GM12878 (cell line): ENCODE measurements at regions not wholly inside any gene's neighbourhood (a gene's known extent, or its start where the extent isn't known, plus 50 kb on each side); places are given as distances from the start of the nearest gene placed in this dataset.

Experiments
- BCL3 ChIP-seq: IDR thresholded peaks from 2 replicates; pipeline ENCODE4 v1.6.1; 2011; ENCODE audit warnings: borderline replicate concordance, low read depth, mild to moderate bottlenecking, moderate library complexity, low read length; ENCODE audit not compliant: insufficient read depth, poor library complexity, severe bottlenecking
- ETV6 ChIP-seq, 2 experiments: fragments of 450-650 bp in 1 of 2; IDR thresholded peaks in 1 of 2; conservative IDR thresholded peaks in 1 of 2; 2 replicates each; pipeline ENCODE4 v1.6.1; 2014; ENCODE audit warnings: antibody characterized with exemption in 1 of 2, borderline replicate concordance in 1 of 2, low read depth in 1 of 2, mild to moderate bottlenecking in 1 of 2, moderate library complexity in 1 of 2
- FOXM1 ChIP-seq: IDR thresholded peaks from 2 replicates; pipeline ENCODE4 v1.6.1; 2012; ENCODE audit warnings: low read depth, mild to moderate bottlenecking, inconsistent platforms, low read length, moderate library complexity
- JUND ChIP-seq: IDR thresholded peaks from 2 replicates; pipeline ENCODE4 v1.6.1; 2012; ENCODE audit warnings: low read depth, mild to moderate bottlenecking, low read length, improper control_type of control experiment, moderate library complexity
- KLF5 ChIP-seq: fragments of 450-650 bp; IDR thresholded peaks from 2 replicates; pipeline ENCODE4 v1.6.1; 2014; ENCODE audit warnings: mild to moderate bottlenecking; ENCODE audit not compliant: partially characterized antibody
- NFXL1 ChIP-seq: fragments of 450-650 bp; IDR thresholded peaks from 2 replicates; pipeline ENCODE4 v1.6.1; 2017; ENCODE audit warnings: antibody characterized with exemption, mild to moderate bottlenecking, borderline replicate concordance
- PKNOX1 ChIP-seq: fragments of 450-650 bp; IDR thresholded peaks from 2 replicates; pipeline ENCODE4 v1.6.1; 2016; ENCODE audit warnings: mild to moderate bottlenecking
- RELA ChIP-seq: fragments of 450-650 bp; IDR thresholded peaks from 2 replicates; pipeline ENCODE4 v1.8.0; 2014; ENCODE audit warnings: borderline replicate concordance; ENCODE audit not compliant: partially characterized antibody
- RELB ChIP-seq: fragments of 450-650 bp; IDR thresholded peaks from 2 replicates; pipeline ENCODE4 v1.6.1; 2017; ENCODE audit warnings: low read depth, mild to moderate bottlenecking, moderate library complexity
- SUPT20H ChIP-seq: IDR thresholded peaks from 2 replicates; pipeline ENCODE4 v1.6.1; 2011; ENCODE audit warnings: low read depth, mild to moderate bottlenecking, low read length, moderate library complexity, borderline replicate concordance; ENCODE audit not compliant: control insufficient read depth
- WRNIP1 ChIP-seq: IDR thresholded peaks from 2 replicates; pipeline ENCODE4 v1.6.1; 2011; ENCODE audit warnings: low read depth, low read length, improper control_type of control experiment, borderline replicate concordance
- ZBTB4 ChIP-seq: fragments of 450-650 bp; formaldehyde crosslinking; IDR thresholded peaks from 2 replicates; pipeline ENCODE4 v1.4.0; 2022; ENCODE audit warnings: mild to moderate bottlenecking, moderate library complexity

- TF ChIP-seq WRNIP1 (no peak), JUND (no peak), PKNOX1 (no peak), NFXL1 (no peak), ETV6 (conservative IDR thresholded peaks at IDR 0.05 in 1 of 2, IDR thresholded peaks at IDR 0.05 in 1 of 2; ENCODE audit: borderline replicate concordance in 1 of 2, low read depth in 1 of 2) (no peak), BCL3 (no peak), SUPT20H (no peak), ZBTB4 (no peak), FOXM1 (no peak), RELA (no peak), RELB (no peak), KLF5 (no peak)
- TF ChIP-seq, all 136 proteins: peak for 0
Measured at GRCh38 chr15:97525809-97526208, 434.7 kb upstream of the ARRDC4 start (continued).
